HFFc6 (cell line): ENCODE measurements at regions not wholly inside any gene's neighbourhood (a gene's known extent, or its start where the extent isn't known, plus 50 kb on each side); places are given as distances from the start of the nearest gene placed in this dataset.
"Not testable (repeated sequence)": the region's sequence is repeated elsewhere in the genome, so short reads cannot be mapped to it uniquely, and the experiment has no call there.

Experiments
- DNase-seq: peaks from one replicate; pipeline ENCODE4 v3.0.0-alpha.2; 2018
- H3K27ac Mint-ChIP-seq: 2 replicates; pipeline ENCODE4 v1.8.0; 2020; ENCODE audit warnings: mild to moderate bottlenecking, mixed read lengths
- H3K27me3 Mint-ChIP-seq: 2 replicates; pipeline ENCODE4 v1.8.0; 2021; ENCODE audit warnings: mild to moderate bottlenecking, moderate library complexity, mixed read lengths; ENCODE audit not compliant: insufficient read depth
- H3K36me3 Mint-ChIP-seq: 2 replicates; pipeline ENCODE4 v1.8.0; 2021; ENCODE audit warnings: low read depth, mixed read lengths
- H3K4me1 Mint-ChIP-seq: 2 replicates; pipeline ENCODE4 v1.8.0; 2020; ENCODE audit warnings: low read depth, mixed read lengths
- H3K4me3 Mint-ChIP-seq: 2 replicates; pipeline ENCODE4 v1.8.0; 2020; ENCODE audit warnings: mild to moderate bottlenecking, moderate library complexity, mixed read lengths
- H3K9me3 Mint-ChIP-seq: 2 replicates; pipeline ENCODE4 v1.8.0; 2020; ENCODE audit warnings: mild to moderate bottlenecking, mixed read lengths
- CTCF ChIP-seq: fragments of 200-600 bp; sonication (generic); IDR thresholded peaks from 2 replicates; pipeline ENCODE4 v1.5.0; 2021; ENCODE audit warnings: antibody characterized with exemption, mild to moderate bottlenecking

- Mint-ChIP-seq H3K9me3 (peaks cover 22% of the 10 kb centered on the region), H3K36me3 (no peaks in the 10 kb centered on the region), H3K4me1 (no peaks in the 10 kb centered on the region), H3K4me3 (no peak overlapping the region), H3K27ac (no peak overlapping the region), H3K27me3 (no peaks in the 10 kb centered on the region)
- no peak for DNase-seq
- TF ChIP-seq CTCF: no peak
These were observed 823.6 kb upstream of the ARRDC3 start for GRCh38 chr5:92206681-92207080.

GRCh38 chr5:92199035-92199434 lies 815.9 kb upstream of the ARRDC3 start:
- not testable (repeated sequence) for H3K4me3 Mint-ChIP-seq, H3K36me3 Mint-ChIP-seq, H3K9me3 Mint-ChIP-seq, H3K27me3 Mint-ChIP-seq, H3K27ac Mint-ChIP-seq, H3K4me1 Mint-ChIP-seq, DNase-seq

- Mint-ChIP-seq H3K4me3 (no peak overlapping the region), H3K27me3 (no peaks in the 10 kb centered on the region), H3K27ac (no peak overlapping the region), H3K36me3 (no peaks in the 10 kb centered on the region), H3K4me1 (no peaks in the 10 kb centered on the region), H3K9me3 (peaks cover 3% of the 10 kb centered on the region; the same call in 1 of the 2 replicates)
- TF ChIP-seq CTCF: no peak
- no peak for DNase-seq
These were observed 798.5 kb upstream of the ARRDC3 start for GRCh38 chr5:92181656-92182055.

GRCh38 chr5:92180391-92180790 lies 797.3 kb upstream of the ARRDC3 start:
- no peak for DNase-seq
- Mint-ChIP-seq H3K4me3 (no peak overlapping the region), H3K9me3 (peaks cover 3% of the 10 kb centered on the region; the same call in 1 of the 2 replicates), H3K4me1 (no peaks in the 10 kb centered on the region), H3K36me3 (no peaks in the 10 kb centered on the region), H3K27me3 (no peaks in the 10 kb centered on the region), H3K27ac (no peak overlapping the region)
- TF ChIP-seq CTCF: no peak

GRCh38 chr5:92179651-92180050 lies 796.5 kb upstream of the ARRDC3 start:
- H3K4me3 Mint-ChIP-seq: no peak overlapping the region
- no peaks in the 10 kb centered on the region for H3K36me3 Mint-ChIP-seq
- no peak overlapping the region for H3K27ac Mint-ChIP-seq
- TF ChIP-seq CTCF: no peak
- H3K9me3 Mint-ChIP-seq: peaks cover 3% of the 10 kb centered on the region; the same call in 1 of the 2 replicates
- no peak for DNase-seq
- no peaks in the 10 kb centered on the region for H3K4me1 Mint-ChIP-seq
- H3K27me3 Mint-ChIP-seq: no peaks in the 10 kb centered on the region

- Mint-ChIP-seq H3K27ac (no peak overlapping the region), H3K36me3 (no peaks in the 10 kb centered on the region), H3K27me3 (no peaks in the 10 kb centered on the region), H3K9me3 (peaks cover 8% of the 10 kb centered on the region), H3K4me3 (no peak overlapping the region), H3K4me1 (no peaks in the 10 kb centered on the region)
- DNase-seq: no peak
- no peak for TF ChIP-seq CTCF
These were observed 794.9 kb upstream of the ARRDC3 start for GRCh38 chr5:92177926-92178487.
